HEK293T (cell line): ENCODE measurements at regions not wholly inside any gene's neighbourhood (a gene's known extent, or its start where the extent isn't known, plus 50 kb on each side); places are given as distances from the start of the nearest gene placed in this dataset.

Experiments used
- CTCF ChIA-PET: fragments of 350-600 bp; formaldehyde crosslinking; extraction: SDS; loops from one replicate; lab custom pipeline; 2021; ENCODE audit warnings: antibody characterized with exemption, inconsistent platforms; lab: Yijun Ruan, JAX
- POLR2A ChIA-PET: fragments of 350-600 bp; formaldehyde crosslinking; extraction: SDS; loops from one replicate; lab custom pipeline; 2020; ENCODE audit warnings: antibody characterized with exemption, inconsistent platforms; lab: Yijun Ruan, JAX
- DNase-seq: peaks from one replicate; pipeline ENCODE4 v3.0.0; 2012; ENCODE audit warnings: mixed read lengths; ENCODE audit errors: extremely low spot score
- ARNT ChIP-seq: fragments of 450-650 bp; IDR thresholded peaks from 2 replicates; pipeline ENCODE4 v1.6.1; 2017; ENCODE audit warnings: mild to moderate bottlenecking
- BHLHE40 ChIP-seq: fragments of 450-650 bp; IDR thresholded peaks from 2 replicates; pipeline ENCODE4 v1.6.1; 2016; ENCODE audit warnings: mild to moderate bottlenecking, moderate library complexity, borderline replicate concordance
- CTBP1 ChIP-seq: fragments of 450-650 bp; IDR thresholded peaks from 2 replicates; pipeline ENCODE4 v1.6.1; 2016; ENCODE audit warnings: borderline replicate concordance
- ELF4 ChIP-seq: fragments of 450-650 bp; IDR thresholded peaks from 2 replicates; pipeline ENCODE4 v1.6.1; 2017; ENCODE audit warnings: antibody characterized with exemption
- FOXA1 ChIP-seq: fragments of 450-650 bp; IDR thresholded peaks from 2 replicates; pipeline ENCODE4 v1.6.1; 2016; ENCODE audit warnings: mild to moderate bottlenecking
- FOXK2 ChIP-seq: fragments of 450-650 bp; IDR thresholded peaks from 2 replicates; pipeline ENCODE4 v1.6.1; 2016; ENCODE audit warnings: mild to moderate bottlenecking
- FOXM1 ChIP-seq: fragments of 450-650 bp; IDR thresholded peaks from 2 replicates; pipeline ENCODE4 v1.6.1; 2017; ENCODE audit warnings: mild to moderate bottlenecking, borderline replicate concordance
- HDGF ChIP-seq: fragments of 450-650 bp; IDR thresholded peaks from 2 replicates; pipeline ENCODE4 v1.6.1; 2017; ENCODE audit warnings: antibody characterized with exemption, borderline replicate concordance
- L3MBTL2 ChIP-seq: fragments of 450-650 bp; conservative IDR thresholded peaks from 2 replicates; pipeline ENCODE4 v1.6.1; 2016; ENCODE audit warnings: mild to moderate bottlenecking
- LEF1 ChIP-seq: fragments of 450-650 bp; IDR thresholded peaks from 2 replicates; pipeline ENCODE4 v1.6.1; 2017; ENCODE audit warnings: mild to moderate bottlenecking, borderline replicate concordance
- NFRKB ChIP-seq: fragments of 450-650 bp; IDR thresholded peaks from 2 replicates; pipeline ENCODE4 v1.6.1; 2016; ENCODE audit warnings: mild to moderate bottlenecking, moderate library complexity
- PKNOX1 ChIP-seq: fragments of 450-650 bp; IDR thresholded peaks from 2 replicates; pipeline ENCODE4 v1.6.1; 2016
- SP1 ChIP-seq: fragments of 450-650 bp; IDR thresholded peaks from 2 replicates; pipeline ENCODE4 v1.6.1; 2017
- SUZ12 ChIP-seq: fragments of 450-650 bp; IDR thresholded peaks from 2 replicates; pipeline ENCODE4 v1.6.1; 2016; ENCODE audit warnings: mild to moderate bottlenecking
- TARDBP ChIP-seq: fragments of 450-650 bp; IDR thresholded peaks from 2 replicates; pipeline ENCODE4 v1.6.1; 2016
- ZNF384 ChIP-seq: fragments of 450-650 bp; IDR thresholded peaks from 2 replicates; pipeline ENCODE4 v1.6.1; 2016

GRCh38 chr10:10385831-10386230, 631.8 kb upstream of the CELF2 start:
- TF ChIP-seq ARNT (no peak), LEF1 (no peak), TARDBP (no peak), CTBP1 (no peak), ELF4 (no peak), BHLHE40 (no peak), HDGF (no peak), FOXK2 (no peak), FOXM1 (no peak), SP1 (no peak), ZNF384 (no peak), NFRKB (no peak), FOXA1 (no peak), PKNOX1 (no peak), L3MBTL2 (no peak), SUZ12 (no peak)
- CTCF ChIA-PET = no interaction called here
- POLR2A ChIA-PET = no interaction called here
- DNase-seq = no peak

- DNase-seq = no peak
- ChIA-PET POLR2A (no interaction called here), CTCF (no interaction called here)
- TF ChIP-seq PKNOX1 (no peak), HDGF (no peak), FOXM1 (no peak), L3MBTL2 (no peak), ARNT (no peak), NFRKB (no peak), FOXK2 (no peak)
Measured at GRCh38 chr10:10389182-10389581, 628.5 kb upstream of the CELF2 start.

GRCh38 chr10:10392511-10392910, 625.2 kb upstream of the CELF2 start:
- ChIA-PET POLR2A (no interaction called here), CTCF (no interaction called here)
- no peak for DNase-seq
- TF ChIP-seq SUZ12 = no peak
- no peak for TF ChIP-seq FOXK2
- no peak for TF ChIP-seq FOXA1
- TF ChIP-seq CTBP1 = no peak
- TF ChIP-seq ELF4 = no peak
- no peak for TF ChIP-seq TARDBP
- no peak for TF ChIP-seq L3MBTL2
- no peak for TF ChIP-seq SP1

- ChIA-PET CTCF (interaction anchor here (0.6 kb wide), 1 partner anchor 219 kb away, joined by 5 read pairs; no protein-coding TSS in a partner anchor), POLR2A (no interaction called here)
- no peak for DNase-seq
- TF ChIP-seq PKNOX1 (no peak), FOXA1 (no peak), FOXM1 (no peak), ZNF384 (no peak), SUZ12 (no peak), TARDBP (no peak), LEF1 (no peak), CTBP1 (no peak), NFRKB (no peak), ELF4 (no peak), BHLHE40 (no peak), SP1 (no peak), L3MBTL2 (no peak), HDGF (no peak), FOXK2 (no peak), ARNT (no peak)
Measured at GRCh38 chr10:10394933-10395658, 622.6 kb upstream of the CELF2 start.

GRCh38 chr10:10396601-10397000, 621.1 kb upstream of the CELF2 start:
- CTCF ChIA-PET = no interaction called here
- no peak for TF ChIP-seq NFRKB
- TF ChIP-seq TARDBP = no peak
- TF ChIP-seq HDGF = no peak
- no peak for TF ChIP-seq L3MBTL2
- no peak for DNase-seq
- POLR2A ChIA-PET = no interaction called here

- TF ChIP-seq HDGF (no peak), CTBP1 (no peak)
- ChIA-PET CTCF (no interaction called here), POLR2A (no interaction called here)
- no peak for DNase-seq
Measured at GRCh38 chr10:10397906-10398305, 619.8 kb upstream of the CELF2 start.

GRCh38 chr10:10403762-10404161, 613.9 kb upstream of the CELF2 start:
- DNase-seq = no peak
- CTCF ChIA-PET = no interaction called here
- POLR2A ChIA-PET = no interaction called here
- TF ChIP-seq SP1 (no peak), L3MBTL2 (no peak), NFRKB (no peak), ARNT (no peak), FOXM1 (no peak), SUZ12 (no peak), LEF1 (no peak), ELF4 (no peak), BHLHE40 (no peak), TARDBP (no peak), CTBP1 (no peak), ZNF384 (no peak), FOXK2 (no peak), FOXA1 (no peak), PKNOX1 (no peak), HDGF (no peak)
